Left ventricle myocardium inferior (tissue), 1 donor: ENCODE measurements at regions not wholly inside any gene's neighbourhood (a gene's known extent, or its start where the extent isn't known, plus 50 kb on each side); places are given as distances from the start of the nearest gene placed in this dataset.
"Not testable (repeated sequence)": the region's sequence is repeated elsewhere in the genome, so short reads cannot be mapped to it uniquely, and the experiment has no call there.

Experiments used
- DNase-seq: peaks from one replicate; pipeline ENCODE4 v3.0.0-alpha.2; 2020
- H3K27ac ChIP-seq: fragments of 200-600 bp; replicated peaks from 2 replicates; pipeline ENCODE4 v1.8.0; 2021
- H3K27me3 ChIP-seq: fragments of 200-600 bp; 2 replicates; pipeline ENCODE4 v1.8.0; 2021; ENCODE audit warnings: low read depth
- H3K36me3 ChIP-seq: fragments of 200-600 bp; 2 replicates; pipeline ENCODE4 v1.8.0; 2021
- H3K4me1 ChIP-seq: fragments of 200-600 bp; 2 replicates; pipeline ENCODE4 v1.8.0; 2021
- H3K4me3 ChIP-seq: fragments of 200-600 bp; 2 replicates; pipeline ENCODE4 v1.8.0; 2021; ENCODE audit warnings: mild to moderate bottlenecking, moderate library complexity
- H3K9me3 ChIP-seq: fragments of 200-600 bp; replicated peaks from 2 replicates; pipeline ENCODE4 v1.8.0; 2021
- CTCF ChIP-seq: fragments of 200-600 bp; IDR thresholded peaks from 2 replicates; pipeline ENCODE4 v1.8.0; 2021; ENCODE audit warnings: antibody characterized with exemption, mild to moderate bottlenecking, borderline replicate concordance
- intact Hi-C: fragments of 100-400 bp; cut with micrococcal nuclease; formaldehyde crosslinking; loops from one replicate; pipeline ENCODE4 v1.11.0; 2022
- donor health status: DM: no; HTN: yes; CAD: no; lungs with severe emphysema.

- DNase-seq, result no peak
- Histone ChIP-seq H3K4me1 (no peaks in the 10 kb centered on the region), H3K27me3 (no peaks in the 10 kb centered on the region), H3K36me3 (no peaks in the 10 kb centered on the region), H3K4me3 (no peak overlapping the region), H3K27ac (no peak overlapping the region), H3K9me3 (no peaks in the 10 kb centered on the region)
- TF ChIP-seq CTCF, result no peak
- intact Hi-C loops, result no loop called here
Observed at GRCh38 chr6:81962198-81962597, 209.7 kb upstream of the TENT5A start.

GRCh38 chr6:81950877-81951276 is 198.4 kb upstream of the TENT5A start:
- intact Hi-C loops, result no loop called here
- no peak overlapping the region for H3K4me3 ChIP-seq
- no peaks in the 10 kb centered on the region for H3K9me3 ChIP-seq
- H3K27me3 ChIP-seq, result no peaks in the 10 kb centered on the region
- H3K36me3 ChIP-seq, result no peaks in the 10 kb centered on the region
- H3K4me1 ChIP-seq, result no peaks in the 10 kb centered on the region
- DNase-seq, result no peak
- H3K27ac ChIP-seq, result no peak overlapping the region
- TF ChIP-seq CTCF, result no peak

GRCh38 chr6:81948861-81949260 is 196.4 kb upstream of the TENT5A start:
- no peaks in the 10 kb centered on the region for H3K27me3 ChIP-seq
- no peaks in the 10 kb centered on the region for H3K36me3 ChIP-seq
- TF ChIP-seq CTCF, result no peak
- H3K9me3 ChIP-seq, result no peaks in the 10 kb centered on the region
- no peak for DNase-seq
- no peaks in the 10 kb centered on the region for H3K4me1 ChIP-seq
- intact Hi-C loops, result no loop called here
- no peak overlapping the region for H3K4me3 ChIP-seq
- H3K27ac ChIP-seq, result no peak overlapping the region

- H3K27me3 ChIP-seq, intact Hi-C loops, H3K4me1 ChIP-seq, H3K4me3 ChIP-seq, H3K27ac ChIP-seq, H3K9me3 ChIP-seq, DNase-seq, H3K36me3 ChIP-seq: not testable (repeated sequence)
Observed at GRCh38 chr6:81948196-81948595, 195.7 kb upstream of the TENT5A start.

- peaks cover 4% of the 10 kb centered on the region for H3K4me1 ChIP-seq
- H3K36me3 ChIP-seq, result no peaks in the 10 kb centered on the region
- no peaks in the 10 kb centered on the region for H3K9me3 ChIP-seq
- H3K4me3 ChIP-seq, result no peak overlapping the region
- DNase-seq, result no peak
- no peaks in the 10 kb centered on the region for H3K27me3 ChIP-seq
- TF ChIP-seq CTCF, result no peak
- no peak overlapping the region for H3K27ac ChIP-seq
- intact Hi-C loops, result no loop called here
Observed at GRCh38 chr6:81944661-81945060, 192.2 kb upstream of the TENT5A start.

- H3K27ac ChIP-seq, H3K27me3 ChIP-seq, intact Hi-C loops, H3K9me3 ChIP-seq, H3K36me3 ChIP-seq, DNase-seq, H3K4me3 ChIP-seq: not testable (repeated sequence)
- H3K4me1 ChIP-seq, result peaks cover 18% of the 10 kb centered on the region
Observed at GRCh38 chr6:81942842-81943241, 190.4 kb upstream of the TENT5A start.

- H3K4me3 ChIP-seq, result no peak overlapping the region
- intact Hi-C loops, result no loop called here
- H3K36me3 ChIP-seq, result no peaks in the 10 kb centered on the region
- TF ChIP-seq CTCF, result no peak
- peaks cover 18% of the 10 kb centered on the region for H3K4me1 ChIP-seq
- H3K9me3 ChIP-seq, result no peaks in the 10 kb centered on the region
- no peak overlapping the region for H3K27ac ChIP-seq
- no peak for DNase-seq
- H3K27me3 ChIP-seq, result no peaks in the 10 kb centered on the region
Observed at GRCh38 chr6:81942067-81942370, 189.5 kb upstream of the TENT5A start.
